GM21447 (cell line): ENCODE measurements at regions not wholly inside any gene's neighbourhood (a gene's known extent, or its start where the extent isn't known, plus 50 kb on each side); places are given as distances from the start of the nearest gene placed in this dataset.

Experiments used
- ATAC-seq: cut with Tn5 transposase; IDR thresholded peaks from one replicate; pipeline ENCODE4 v1.9.1; 2021; ENCODE audit not compliant: unreplicated experiment

DNA sequence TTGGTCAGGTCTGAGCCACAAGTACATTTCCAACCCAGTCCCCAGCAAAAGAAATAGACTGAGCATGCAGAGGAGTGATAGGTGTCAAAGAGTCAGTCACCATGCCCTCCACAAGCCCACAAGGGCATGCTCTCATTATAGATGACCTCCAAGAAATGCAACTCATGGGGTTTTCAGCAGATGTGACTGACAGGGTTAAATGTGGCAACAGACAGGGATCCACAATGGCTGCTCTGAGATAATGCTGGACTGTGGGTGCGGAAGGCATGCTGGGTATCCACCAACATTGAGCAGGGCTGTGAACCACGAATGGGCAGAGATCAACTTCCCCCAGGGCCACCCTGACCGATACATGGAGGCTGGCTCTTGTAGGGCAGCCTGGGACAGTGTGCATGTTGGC, 115.8 kb downstream of the BCOR start:
- no peak for ATAC-seq

DNA sequence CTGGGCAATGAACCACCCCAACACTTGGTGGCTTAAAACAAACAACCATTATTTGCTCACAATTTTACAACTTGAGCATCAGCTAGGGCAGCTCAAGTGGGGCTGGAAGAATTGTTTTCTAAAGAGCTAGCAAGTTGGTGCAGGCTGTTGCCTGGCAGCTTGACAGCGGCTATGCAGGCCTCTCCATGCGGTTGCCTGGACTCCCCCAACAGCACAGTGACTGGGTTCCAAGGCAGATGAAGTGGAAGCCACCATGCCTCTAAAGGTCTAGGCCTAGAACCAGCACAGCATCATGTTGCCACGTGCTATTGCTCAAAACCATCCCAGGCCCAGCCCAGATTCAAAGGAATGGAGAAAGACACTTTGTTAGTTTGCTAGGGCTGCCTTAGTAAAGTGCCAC, 114.8 kb downstream of the BCOR start:
- no peak for ATAC-seq

- no peak for ATAC-seq
Observed at GRCh38 chrX:39983715-39984114, 114.0 kb downstream of the BCOR start.

DNA sequence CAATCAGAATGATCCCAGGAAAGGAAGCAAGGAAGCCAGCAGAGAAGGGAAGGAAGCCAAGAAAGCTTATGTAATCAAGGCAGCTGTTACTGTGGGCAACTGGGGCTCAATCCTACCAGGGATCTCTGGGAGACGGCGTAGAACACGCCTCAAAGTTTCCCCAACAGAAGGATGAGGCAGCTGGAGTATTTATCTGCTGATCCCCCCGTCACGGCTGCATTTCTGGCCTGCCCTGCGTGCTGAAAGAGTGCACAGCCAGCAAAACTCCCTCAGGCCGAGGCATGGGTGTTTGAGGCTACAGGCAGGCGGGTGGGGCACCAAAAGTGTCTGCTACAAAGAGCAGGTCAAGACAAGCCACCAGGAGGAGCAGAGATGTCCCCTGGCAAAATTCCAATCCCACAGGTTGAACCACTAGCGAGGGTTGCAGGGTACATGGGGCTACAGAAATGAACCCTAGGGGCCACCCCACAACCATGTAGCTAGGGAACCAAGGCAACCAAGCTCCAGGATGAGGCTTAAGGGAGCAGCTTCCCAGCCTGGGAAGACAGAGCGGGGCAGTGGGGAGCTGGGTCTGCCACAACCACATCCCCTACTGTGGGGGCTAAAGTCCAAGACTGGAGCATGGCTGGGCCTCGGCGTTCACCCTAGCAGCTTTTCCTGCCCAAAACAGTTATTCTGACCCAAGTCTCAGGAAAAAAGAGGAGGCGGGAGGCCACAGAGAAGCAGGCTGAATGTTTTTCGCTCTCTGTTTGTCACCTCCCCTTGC, 113.4 kb downstream of the BCOR start:
- ATAC-seq = no peak

GRCh38 chrX:39985071-39985470, 112.7 kb downstream of the BCOR start:
- ATAC-seq = no peak

GRCh38 chrX:39985551-39985950, 112.2 kb downstream of the BCOR start:
- ATAC-seq = no peak

- no peak for ATAC-seq
Observed at GRCh38 chrX:39988496-39988895, 109.3 kb downstream of the BCOR start.

GRCh38 chrX:39990388-39990787, 107.4 kb downstream of the BCOR start:
- ATAC-seq = no peak

- ATAC-seq = no peak
Observed at GRCh38 chrX:39992300-39992699, 105.5 kb downstream of the BCOR start.

GRCh38 chrX:39995457-39995856, 102.3 kb downstream of the BCOR start:
- ATAC-seq = no peak

GRCh38 chrX:39996536-39996935, 101.2 kb downstream of the BCOR start:
- ATAC-seq = no peak

GRCh38 chrX:39998636-39999406, 98.9 kb downstream of the BCOR start:
- no peak for ATAC-seq
